MCF 10A (cell line): ENCODE measurements at regions not wholly inside any gene's neighbourhood (a gene's known extent, or its start where the extent isn't known, plus 50 kb on each side); places are given as distances from the start of the nearest gene placed in this dataset.
A peak's percentile ranks its signal among the peaks of the same experiment; 100 is the strongest.

Experiments
- BruUV-seq: library from RNA; stranded (reverse); fragments of 400-500 nt; replicated peaks from 2 replicates; lab custom pipeline; 2021; lab: Mats Ljungman, UMichigan
- CTCF ChIA-PET: fragments of 300-600 bp; sonication (Branson Sonifier 250); formaldehyde crosslinking; extraction: SDS; loops from one replicate; lab custom pipeline; 2021; ENCODE audit warnings: antibody characterized with exemption, inconsistent platforms; lab: Yijun Ruan, JAX
- POLR2A ChIA-PET: fragments of 300-600, 350-650 bp; sonication (Branson Sonifier 250); formaldehyde crosslinking; extraction: SDS; loops from one replicate; lab custom pipeline; 2020; ENCODE audit warnings: antibody characterized with exemption, inconsistent platforms; lab: Yijun Ruan, JAX
- DNase-seq: peaks from one replicate; pipeline ENCODE4 v3.0.0-alpha.2; 2018; ENCODE audit not compliant: unreplicated experiment
- H3K27ac Mint-ChIP-seq: one replicate; pipeline ENCODE4 v1.8.0; 2022; ENCODE audit warnings: mild to moderate bottlenecking, low read depth, mixed read lengths; ENCODE audit not compliant: unreplicated experiment
- H3K27me3 Mint-ChIP-seq: one replicate; pipeline ENCODE4 v1.8.0; 2022; ENCODE audit warnings: mixed read lengths; ENCODE audit not compliant: insufficient read depth, unreplicated experiment
- H3K36me3 Mint-ChIP-seq: one replicate; pipeline ENCODE4 v1.8.0; 2022; ENCODE audit warnings: mild to moderate bottlenecking, moderate library complexity, mixed read lengths; ENCODE audit not compliant: insufficient read depth, unreplicated experiment
- H3K4me1 Mint-ChIP-seq: one replicate; pipeline ENCODE4 v1.8.0; 2022; ENCODE audit warnings: mixed read lengths; ENCODE audit not compliant: insufficient read depth, unreplicated experiment
- H3K4me3 Mint-ChIP-seq: one replicate; pipeline ENCODE4 v1.8.0; 2022; ENCODE audit warnings: mild to moderate bottlenecking, moderate library complexity, mixed read lengths; ENCODE audit not compliant: unreplicated experiment
- H3K9me3 Mint-ChIP-seq: one replicate; pipeline ENCODE4 v1.8.0; 2022; ENCODE audit warnings: mixed read lengths; ENCODE audit not compliant: unreplicated experiment
- intact Hi-C: fragments of 100-400 bp; cut with micrococcal nuclease; formaldehyde crosslinking; loops from 2 replicates; pipeline ENCODE4 v1.14.1; 2022
- TF ChIP-seq, protein P1 (sequence below): fragments of 200-600 bp; IDR thresholded peaks from one replicate; pipeline ENCODE4 v1.8.0; 2022; ENCODE audit warnings: antibody characterized with exemption, mild to moderate bottlenecking; ENCODE audit not compliant: unreplicated experiment

DNA sequence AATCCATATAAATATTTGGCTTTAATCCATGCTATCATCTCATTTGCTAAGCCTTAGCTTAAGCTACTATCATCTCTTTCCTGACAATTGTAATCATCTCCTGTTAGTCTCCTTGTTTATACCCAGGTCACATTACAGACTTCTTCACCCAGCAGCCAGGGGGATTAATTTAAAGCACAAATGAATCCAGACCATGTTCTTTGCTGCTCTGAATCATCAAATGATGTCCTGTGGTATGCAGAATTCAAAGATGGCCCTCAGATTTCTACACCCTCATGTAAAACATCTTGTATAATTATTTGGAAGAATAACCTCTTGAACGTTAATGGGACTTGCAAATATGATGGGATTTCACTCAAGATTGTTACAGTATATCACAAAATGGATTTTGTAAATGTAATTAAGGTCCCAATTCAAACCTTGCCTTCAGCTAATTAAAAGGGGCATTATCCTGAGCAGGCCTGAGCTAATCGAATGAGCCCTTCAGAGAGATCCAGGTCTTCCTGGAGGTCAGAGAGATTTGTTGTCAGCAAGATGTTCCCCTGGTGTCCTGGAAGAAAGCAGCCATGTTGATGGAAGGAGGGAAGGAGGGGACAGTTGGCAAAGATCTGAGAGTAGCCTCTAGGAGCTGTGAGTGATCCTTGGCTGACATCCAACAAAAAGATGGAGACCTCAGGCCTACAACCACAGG is 241.1 kb upstream of the MMADHC start:
- TF ChIP-seq, protein P1, sequence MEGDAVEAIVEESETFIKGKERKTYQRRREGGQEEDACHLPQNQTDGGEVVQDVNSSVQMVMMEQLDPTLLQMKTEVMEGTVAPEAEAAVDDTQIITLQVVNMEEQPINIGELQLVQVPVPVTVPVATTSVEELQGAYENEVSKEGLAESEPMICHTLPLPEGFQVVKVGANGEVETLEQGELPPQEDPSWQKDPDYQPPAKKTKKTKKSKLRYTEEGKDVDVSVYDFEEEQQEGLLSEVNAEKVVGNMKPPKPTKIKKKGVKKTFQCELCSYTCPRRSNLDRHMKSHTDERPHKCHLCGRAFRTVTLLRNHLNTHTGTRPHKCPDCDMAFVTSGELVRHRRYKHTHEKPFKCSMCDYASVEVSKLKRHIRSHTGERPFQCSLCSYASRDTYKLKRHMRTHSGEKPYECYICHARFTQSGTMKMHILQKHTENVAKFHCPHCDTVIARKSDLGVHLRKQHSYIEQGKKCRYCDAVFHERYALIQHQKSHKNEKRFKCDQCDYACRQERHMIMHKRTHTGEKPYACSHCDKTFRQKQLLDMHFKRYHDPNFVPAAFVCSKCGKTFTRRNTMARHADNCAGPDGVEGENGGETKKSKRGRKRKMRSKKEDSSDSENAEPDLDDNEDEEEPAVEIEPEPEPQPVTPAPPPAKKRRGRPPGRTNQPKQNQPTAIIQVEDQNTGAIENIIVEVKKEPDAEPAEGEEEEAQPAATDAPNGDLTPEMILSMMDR, result no peak
- Mint-ChIP-seq H3K9me3 (no peaks in the 10 kb centered on the region), H3K27me3 (no peaks in the 10 kb centered on the region), H3K4me3 (no peak overlapping the region), H3K4me1 (peaks cover 24% of the 10 kb centered on the region), H3K27ac (no peak overlapping the region), H3K36me3 (no peaks in the 10 kb centered on the region)
- BruUV-seq, result no TSS peak
- POLR2A ChIA-PET, result no interaction called here
- DNase-seq, result no peak
- intact Hi-C loops, result no loop called here
- CTCF ChIA-PET, result no interaction called here

DNA sequence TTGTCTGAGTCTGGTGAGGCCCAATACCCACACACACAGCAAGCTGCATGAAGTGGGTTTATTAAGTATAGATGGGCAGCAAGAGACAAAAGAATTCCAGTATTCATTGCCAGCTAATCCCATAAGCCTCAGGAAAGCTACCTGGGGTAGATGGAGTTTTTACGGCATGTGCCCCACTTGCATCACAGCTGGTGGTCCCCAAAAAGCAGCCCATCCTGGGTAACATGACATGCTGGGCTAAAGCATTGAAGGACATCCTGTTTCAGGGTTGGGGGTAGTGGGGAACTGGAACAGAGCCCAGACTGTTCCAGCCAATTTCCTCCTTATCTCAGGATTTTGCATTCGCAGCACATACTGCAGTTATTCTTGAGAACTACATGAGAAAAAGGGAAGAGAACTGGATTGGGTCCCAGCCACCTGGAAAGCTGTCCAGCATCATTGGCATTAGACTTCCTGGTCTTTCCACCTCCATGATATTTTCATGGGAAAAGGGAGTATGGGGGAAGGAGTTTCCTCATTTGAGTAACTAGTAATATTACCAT is 240.1 kb upstream of the MMADHC start:
- no peaks in the 10 kb centered on the region for H3K36me3 Mint-ChIP-seq
- no peak for DNase-seq
- no peaks in the 10 kb centered on the region for H3K9me3 Mint-ChIP-seq
- peaks cover 24% of the 10 kb centered on the region for H3K4me1 Mint-ChIP-seq
- TF ChIP-seq, protein P1, result no peak
- no peak overlapping the region for H3K4me3 Mint-ChIP-seq
- POLR2A ChIA-PET, result interaction anchor here (0.7 to 1.4 kb wide), 2 partner anchors 180 to 658 kb away, joined by 4 read pairs; no protein-coding TSS in a partner anchor
- BruUV-seq, result no TSS peak
- CTCF ChIA-PET, result no interaction called here
- no peak overlapping the region for H3K27ac Mint-ChIP-seq
- intact Hi-C loops, result no loop called here
- H3K27me3 Mint-ChIP-seq, result no peaks in the 10 kb centered on the region

DNA sequence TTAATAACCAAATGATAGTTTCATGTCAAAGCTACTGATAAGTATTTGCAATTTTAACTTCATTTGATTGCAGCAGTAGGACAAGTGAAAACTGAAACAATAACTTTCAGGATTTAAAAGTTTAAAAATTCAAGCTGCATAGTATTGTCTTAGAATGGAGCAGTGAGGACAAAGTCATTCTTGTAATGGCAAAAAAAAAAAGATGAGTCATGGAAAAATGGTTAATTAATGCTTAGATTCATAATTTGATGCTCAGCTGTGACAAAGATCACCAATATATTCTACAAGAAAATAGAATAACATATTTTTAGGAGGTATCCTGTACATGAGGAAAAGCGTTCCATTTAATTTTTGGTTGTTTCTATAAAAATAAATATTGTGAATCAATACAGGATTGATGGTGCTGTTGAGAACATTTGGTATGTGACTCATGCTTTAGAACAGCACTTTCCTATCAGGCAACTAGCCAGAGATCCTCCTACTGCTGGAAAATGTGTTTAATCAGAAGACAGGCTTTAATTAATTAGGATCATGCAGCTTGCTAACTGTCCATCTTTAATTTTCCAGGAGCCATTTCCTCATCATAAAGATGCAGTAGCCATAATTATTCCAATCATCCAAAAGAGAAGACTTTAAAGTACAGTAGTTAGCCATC is 239.0 kb upstream of the MMADHC start:
- H3K4me1 Mint-ChIP-seq, result peaks cover 24% of the 10 kb centered on the region
- H3K27ac Mint-ChIP-seq, result no peak overlapping the region
- POLR2A ChIA-PET, result interaction anchor here (0.8 to 1.4 kb wide), 3 partner anchors 59 to 659 kb away, joined by 3 to 4 read pairs (median 3); no protein-coding TSS in a partner anchor
- TF ChIP-seq, protein P1, result no peak
- no peaks in the 10 kb centered on the region for H3K27me3 Mint-ChIP-seq
- CTCF ChIA-PET, result interaction anchor here (0.6 kb wide), 1 partner anchor 67 kb away, joined by 3 read pairs; no protein-coding TSS in a partner anchor
- no peaks in the 10 kb centered on the region for H3K36me3 Mint-ChIP-seq
- H3K4me3 Mint-ChIP-seq, result no peak overlapping the region
- no peaks in the 10 kb centered on the region for H3K9me3 Mint-ChIP-seq
- intact Hi-C loops, result no loop called here
- peak; percentile 6 for DNase-seq
- no TSS peak for BruUV-seq

DNA sequence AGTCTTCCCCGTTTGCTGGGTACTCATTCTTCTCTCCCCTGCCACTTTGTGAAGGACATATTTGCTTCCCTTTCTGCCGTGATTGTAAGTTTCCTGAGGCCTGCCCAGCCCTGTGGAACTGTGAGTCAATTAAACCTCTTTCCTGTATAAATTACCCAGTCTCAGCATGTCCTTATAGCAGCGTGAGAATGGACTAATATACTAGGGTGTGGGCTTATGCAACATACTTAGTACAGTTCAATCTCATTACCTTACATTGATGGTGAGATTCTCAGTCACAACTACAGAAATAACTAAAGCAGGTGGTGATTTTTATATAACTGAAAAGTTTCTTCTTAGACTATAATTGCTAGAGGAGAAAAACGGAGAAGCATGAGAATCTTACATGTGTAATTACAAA is 237.9 kb upstream of the MMADHC start:
- DNase-seq, result no peak

More for the DNA sequence above, 237.9 kb upstream of the MMADHC start:
- H3K27me3 Mint-ChIP-seq, result no peaks in the 10 kb centered on the region
- peaks cover 24% of the 10 kb centered on the region for H3K4me1 Mint-ChIP-seq
- peak overlapping the region; percentile 49 for H3K27ac Mint-ChIP-seq
- POLR2A ChIA-PET, result no interaction called here
- no TSS peak for BruUV-seq
- CTCF ChIA-PET, result no interaction called here
- intact Hi-C loops, result no loop called here
- H3K9me3 Mint-ChIP-seq, result no peaks in the 10 kb centered on the region
- H3K36me3 Mint-ChIP-seq, result no peaks in the 10 kb centered on the region
- no peak overlapping the region for H3K4me3 Mint-ChIP-seq
- TF ChIP-seq, protein P1, result no peak
